Naive B cell (primary cell): ENCODE measurements at regions not wholly inside any gene's neighbourhood (a gene's known extent, or its start where the extent isn't known, plus 50 kb on each side); places are given as distances from the start of the nearest gene placed in this dataset.

ENCODE experiments used
- ATAC-seq, 2 donors: fragments of 150-1000 bp; cut with Tn5 transposase; 2 replicates each; pipeline ENCODE4 v1.10.0; 2021; ENCODE audit warnings: low read depth in 2 of 2, mild to moderate bottlenecking in 2 of 2, moderate library complexity in 2 of 2
- DNase-seq: peaks from one replicate; pipeline ENCODE4 v3.0.0; 2022
- H3K27ac Mint-ChIP-seq, 6 donors: one replicate each; pipeline ENCODE4 v1.8.0; 2020 to 2022; ENCODE audit warnings: mild to moderate bottlenecking in 6 of 6, mixed read lengths in 6 of 6, moderate library complexity in 5 of 6, inconsistent platforms in 2 of 6
- H3K27me3 Mint-ChIP-seq, 3 donors: one replicate each; pipeline ENCODE4 v1.8.0; 2021 to 2022; ENCODE audit warnings: mixed read lengths in 3 of 3, mild to moderate bottlenecking in 1 of 3
- H3K36me3 Mint-ChIP-seq, 2 donors: one replicate each; pipeline ENCODE4 v1.8.0; 2020 to 2022; ENCODE audit warnings: mixed read lengths in 2 of 2, inconsistent platforms in 1 of 2, mild to moderate bottlenecking in 1 of 2
- H3K4me1 Mint-ChIP-seq, 3 donors: one replicate each; pipeline ENCODE4 v1.8.0; 2020 to 2022; ENCODE audit warnings: mixed read lengths in 3 of 3, inconsistent platforms in 1 of 3, mild to moderate bottlenecking in 1 of 3, moderate library complexity in 1 of 3
- H3K4me3 Mint-ChIP-seq, 8 donors: one replicate each; pipeline ENCODE4 v1.8.0; 2020 to 2022; ENCODE audit warnings: mild to moderate bottlenecking in 8 of 8, mixed read lengths in 8 of 8, moderate library complexity in 8 of 8, inconsistent platforms in 2 of 8
- H3K9me3 Mint-ChIP-seq, 7 donors: one replicate each; pipeline ENCODE4 v1.8.0; 2020 to 2022; ENCODE audit warnings: mixed read lengths in 7 of 7, mild to moderate bottlenecking in 5 of 7, inconsistent platforms in 2 of 7, moderate library complexity in 1 of 7

DNA sequence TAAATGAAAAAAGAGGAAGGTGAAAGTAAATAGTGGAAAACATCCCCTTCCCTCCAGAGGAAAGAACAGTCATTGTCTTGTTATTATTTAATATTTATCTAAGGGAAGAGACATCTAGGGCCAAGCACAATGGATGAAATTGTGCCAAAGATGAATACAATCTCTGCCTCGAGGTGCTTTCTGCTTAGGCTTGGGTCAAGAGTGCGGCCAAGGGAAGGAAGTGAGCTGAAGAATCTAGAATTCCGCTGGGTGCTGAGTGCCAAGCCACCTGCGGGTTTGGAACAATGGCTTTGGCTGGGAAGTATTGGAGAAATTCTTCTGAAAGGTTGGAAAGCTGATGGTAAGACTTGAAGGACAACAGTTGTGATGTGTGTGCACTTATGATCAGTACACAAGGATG lies 531.3 kb upstream of the FZD8 start:
- Mint-ChIP-seq H3K27ac (no peak overlapping the region), H3K9me3 (peaks cover 0 to 9% (median 5%) of the 10 kb centered on the region in 7 donors), H3K27me3 (no peaks in the 10 kb centered on the region), H3K4me1 (peaks cover 0 to 5% (median 0%) of the 10 kb centered on the region in 3 donors), H3K4me3 (no peak overlapping the region), H3K36me3 (no peaks in the 10 kb centered on the region)
- ATAC-seq (no peak), DNase-seq (no peak)

DNA sequence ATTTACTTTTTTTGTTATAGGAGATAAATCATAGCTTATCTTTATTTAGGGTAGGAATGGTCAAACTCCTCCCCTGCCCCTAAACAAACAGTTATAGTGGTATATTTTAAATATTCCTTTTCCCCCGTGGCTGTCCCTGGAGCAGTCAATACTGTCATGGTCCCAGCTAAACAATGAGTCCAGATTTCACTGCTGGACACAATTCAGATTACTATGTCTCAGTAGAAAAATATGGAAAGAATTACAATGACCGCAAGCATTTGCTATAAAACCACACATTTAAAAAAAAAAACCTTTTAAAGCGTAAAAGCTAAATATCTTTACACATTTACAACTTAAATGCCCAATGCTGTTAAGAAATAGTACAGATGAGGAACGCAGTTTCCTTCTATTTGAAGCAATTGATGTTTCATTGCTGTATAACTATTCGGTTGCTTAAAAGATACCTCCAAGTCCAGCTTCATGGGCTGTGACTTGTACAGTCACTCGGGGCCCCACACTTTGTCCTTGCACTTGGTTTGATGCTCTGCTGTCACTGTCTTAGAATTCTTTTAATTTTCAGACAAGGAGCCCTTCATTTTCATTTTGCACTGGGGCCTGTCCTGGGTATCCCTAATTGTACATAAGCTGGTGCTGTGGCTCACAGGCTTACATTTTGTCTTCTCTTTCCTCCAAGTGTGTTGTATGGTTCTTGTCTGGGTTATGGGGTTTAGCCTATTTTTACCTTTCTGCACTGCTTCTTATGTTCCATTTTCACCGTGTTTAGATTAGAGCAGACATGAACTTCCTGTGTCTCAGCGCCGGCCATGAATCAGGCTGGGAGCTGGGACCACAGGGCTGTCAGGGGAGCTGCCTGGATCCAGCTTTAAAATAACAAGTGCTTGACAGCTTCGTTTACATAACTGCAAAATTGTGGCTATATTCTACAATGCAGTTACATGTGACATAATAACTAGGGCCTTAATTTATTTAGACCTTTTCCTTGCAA lies 530.2 kb upstream of the FZD8 start:
- ATAC-seq (no peak), DNase-seq (no peak)
- Mint-ChIP-seq H3K4me1 (peaks cover 0 to 5% (median 0%) of the 10 kb centered on the region in 3 donors), H3K36me3 (no peaks in the 10 kb centered on the region), H3K4me3 (peak overlapping the region in 1 of 8 donors; percentile 7), H3K9me3 (peaks cover 0 to 6% (median 5%) of the 10 kb centered on the region in 7 donors), H3K27me3 (no peaks in the 10 kb centered on the region), H3K27ac (peak overlapping the region in 1 of 6 donors; percentile 25)

DNA sequence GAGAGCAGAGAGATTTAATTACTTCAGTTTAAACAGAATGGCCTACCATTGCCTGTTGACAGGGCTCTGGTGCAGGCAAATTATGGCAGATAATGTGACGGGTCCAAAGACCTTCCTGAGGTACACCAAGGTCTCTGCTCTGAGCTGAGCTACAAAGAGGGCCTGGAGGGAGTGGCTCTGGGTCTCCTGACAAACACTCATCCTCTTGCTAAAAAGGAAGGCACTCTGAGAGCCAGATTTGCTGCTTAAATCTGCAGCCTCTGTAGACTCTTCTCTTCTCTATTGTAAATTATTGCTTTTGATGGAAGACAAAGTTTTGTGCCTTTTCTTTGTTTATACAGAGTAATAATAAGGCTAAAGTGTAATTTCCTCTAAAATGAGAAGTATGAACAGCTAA lies 529.5 kb upstream of the FZD8 start:
- Mint-ChIP-seq H3K9me3 (peaks cover 0 to 6% (median 5%) of the 10 kb centered on the region in 7 donors), H3K4me3 (peak overlapping the region in 1 of 8 donors; percentile 22), H3K4me1 (peaks cover 0 to 5% (median 0%) of the 10 kb centered on the region in 3 donors), H3K36me3 (no peaks in the 10 kb centered on the region), H3K27ac (no peak overlapping the region), H3K27me3 (no peaks in the 10 kb centered on the region)
- ATAC-seq = no peak
- DNase-seq = no peak

DNA sequence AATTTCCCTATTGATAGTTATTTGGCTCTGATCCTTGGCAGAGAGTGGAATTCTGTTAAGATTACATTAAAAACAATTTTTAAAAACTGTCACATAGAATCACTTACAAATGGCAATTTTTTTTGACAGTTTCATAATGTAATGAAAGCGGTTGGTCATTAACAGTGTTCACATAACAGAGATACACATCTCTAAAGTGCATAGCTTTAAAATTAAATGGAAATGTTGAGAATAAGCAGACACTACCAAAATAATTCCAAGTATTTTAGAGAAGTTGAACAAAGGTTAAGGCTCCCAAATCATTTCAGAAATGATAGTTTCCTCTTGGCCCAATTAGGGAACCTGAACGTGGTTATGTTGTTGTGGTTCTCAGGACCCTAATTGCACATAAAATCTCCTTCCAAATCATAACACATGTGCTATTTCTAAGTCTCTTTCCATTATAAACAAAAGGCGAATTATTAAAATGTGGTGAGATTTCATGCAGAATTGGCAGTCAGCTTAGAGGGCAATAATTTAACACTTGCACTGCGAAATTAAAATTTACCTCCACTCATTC lies 528.9 kb upstream of the FZD8 start:
- H3K4me3 Mint-ChIP-seq = no peak overlapping the region
- no peaks in the 10 kb centered on the region for H3K27me3 Mint-ChIP-seq
- DNase-seq (no peak), ATAC-seq (no peak)
- H3K4me1 Mint-ChIP-seq = peaks cover 0 to 5% (median 0%) of the 10 kb centered on the region in 3 donors
- peaks cover 0 to 6% (median 3%) of the 10 kb centered on the region in 7 donors for H3K9me3 Mint-ChIP-seq
- H3K27ac Mint-ChIP-seq = no peak overlapping the region
- no peaks in the 10 kb centered on the region for H3K36me3 Mint-ChIP-seq

DNA sequence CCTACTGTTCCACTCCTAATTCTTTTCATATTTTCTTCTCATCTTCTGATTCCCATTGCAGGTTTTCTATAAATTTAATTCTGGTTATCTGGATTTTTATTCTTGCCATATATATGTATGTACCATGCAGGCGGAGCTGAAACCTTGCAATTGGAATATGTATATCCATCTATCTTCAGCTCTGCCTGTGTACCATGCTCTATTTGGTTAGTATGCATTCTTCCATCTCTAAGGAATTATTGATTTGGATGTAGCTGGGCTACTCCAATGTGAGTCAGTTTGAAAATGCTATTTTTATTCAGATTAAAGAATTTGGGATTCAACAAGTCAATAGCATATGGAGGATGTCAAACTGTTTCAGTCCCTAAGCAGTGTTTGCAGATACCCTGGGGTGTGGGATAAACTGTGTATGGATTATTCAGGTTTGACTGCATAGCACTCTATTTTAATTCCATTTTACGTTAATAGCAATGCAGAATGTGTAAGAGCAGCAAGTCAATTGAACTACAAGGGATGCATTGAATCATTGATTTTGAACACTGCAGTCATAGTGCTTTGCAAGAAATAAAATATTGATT lies 528.1 kb upstream of the FZD8 start:
- DNase-seq (no peak), ATAC-seq (no peak)
- H3K9me3 Mint-ChIP-seq = peaks cover 0 to 6% (median 2%) of the 10 kb centered on the region in 7 donors
- H3K36me3 Mint-ChIP-seq = no peaks in the 10 kb centered on the region
- no peak overlapping the region for H3K4me3 Mint-ChIP-seq
- no peak overlapping the region for H3K27ac Mint-ChIP-seq
- H3K27me3 Mint-ChIP-seq = no peaks in the 10 kb centered on the region
- peaks cover 0 to 5% (median 0%) of the 10 kb centered on the region in 3 donors for H3K4me1 Mint-ChIP-seq

DNA sequence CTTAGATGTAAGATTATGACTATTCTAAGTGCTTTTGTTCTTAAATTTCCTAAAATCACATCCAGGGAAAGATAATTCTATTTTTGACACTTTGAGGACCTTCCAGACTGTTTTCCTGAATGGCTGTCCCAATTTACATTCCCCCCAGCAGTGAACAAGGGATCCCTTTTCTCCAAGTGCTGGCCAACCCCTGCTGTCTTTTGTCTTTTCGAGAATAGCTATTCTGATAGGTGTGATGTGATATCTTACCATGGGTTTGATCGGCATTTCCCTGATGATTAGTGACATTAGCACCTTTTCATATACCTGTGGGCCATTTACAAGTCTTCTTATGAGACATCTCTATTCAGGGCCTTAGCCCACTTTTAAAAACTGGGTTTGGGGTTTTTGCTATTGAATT lies 526.7 kb upstream of the FZD8 start:
- H3K27ac Mint-ChIP-seq = no peak overlapping the region
- H3K4me1 Mint-ChIP-seq = peaks cover 0 to 5% (median 0%) of the 10 kb centered on the region in 3 donors
- DNase-seq (no peak), ATAC-seq (no peak)
- no peaks in the 10 kb centered on the region for H3K36me3 Mint-ChIP-seq
- no peaks in the 10 kb centered on the region for H3K27me3 Mint-ChIP-seq
- H3K9me3 Mint-ChIP-seq = peaks cover 0 to 7% (median 0%) of the 10 kb centered on the region in 7 donors
- H3K4me3 Mint-ChIP-seq = no peak overlapping the region

DNA sequence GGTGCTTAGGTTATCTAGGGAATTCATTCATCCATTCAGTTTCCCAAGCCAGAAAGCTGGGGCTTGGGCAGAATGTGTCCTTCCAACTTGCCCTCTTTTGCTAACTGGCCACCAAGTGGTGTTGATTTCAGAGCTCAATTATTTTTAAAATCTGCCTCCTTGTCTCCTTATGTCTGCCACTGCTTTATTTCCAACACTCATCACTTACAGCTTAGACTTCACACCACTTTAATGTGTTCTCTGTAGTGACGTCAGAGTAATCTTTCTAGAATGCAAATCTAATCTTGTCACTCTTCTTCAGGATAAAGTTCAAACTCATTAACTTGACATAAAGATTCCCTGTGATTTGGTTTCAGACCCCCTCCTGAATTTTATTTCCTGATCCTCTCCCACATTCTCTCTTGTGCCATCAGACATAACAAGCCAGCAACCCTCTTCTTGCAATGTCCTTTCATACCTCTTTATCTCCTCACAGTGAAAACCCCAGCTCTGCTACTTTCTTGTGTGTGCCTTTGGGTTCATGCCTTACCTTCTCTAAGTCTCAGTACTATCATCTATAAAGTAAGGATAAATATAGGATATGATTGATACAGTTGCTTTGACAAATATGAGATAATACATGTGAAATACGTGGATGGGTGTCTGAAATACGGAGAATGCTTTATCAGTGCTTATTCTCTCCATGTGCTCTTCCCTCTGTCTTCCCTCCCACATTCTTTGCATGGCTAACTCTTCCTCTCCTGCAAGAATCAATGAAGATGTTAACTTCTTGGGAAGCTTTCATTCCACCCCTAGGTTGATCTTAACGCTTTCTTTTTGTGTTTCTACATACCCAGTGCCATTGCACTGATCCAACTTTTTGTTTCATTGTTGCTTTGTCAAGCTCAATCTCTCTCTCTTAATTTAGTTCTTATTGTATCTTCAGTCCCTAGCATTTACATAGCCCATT lies 522.7 kb upstream of the FZD8 start:
- Mint-ChIP-seq H3K9me3 (peaks cover 0 to 7% (median 1%) of the 10 kb centered on the region in 7 donors), H3K36me3 (no peaks in the 10 kb centered on the region), H3K27me3 (no peaks in the 10 kb centered on the region), H3K4me1 (no peaks in the 10 kb centered on the region), H3K4me3 (no peak overlapping the region), H3K27ac (peak overlapping the region in 1 of 6 donors; percentile 8)
- DNase-seq (no peak), ATAC-seq (no peak)

DNA sequence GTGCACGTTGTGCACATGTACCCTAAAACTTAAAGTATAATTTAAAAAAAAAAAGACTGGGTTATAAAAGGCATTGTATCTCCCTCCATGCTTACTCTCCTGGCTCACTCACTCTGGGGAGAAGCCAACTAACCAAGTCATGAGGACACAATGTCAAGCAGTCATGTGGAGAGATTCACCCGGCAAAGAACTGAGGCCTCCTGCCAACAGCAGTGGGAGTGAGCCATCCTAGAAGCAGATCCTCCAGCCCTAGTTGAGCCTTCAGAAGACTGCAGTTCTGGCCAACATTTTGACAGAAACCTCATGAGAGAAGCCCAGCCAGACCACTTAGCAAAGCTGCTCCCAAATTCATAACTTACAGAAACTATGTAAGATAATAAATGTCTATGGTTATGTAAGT lies 521.7 kb upstream of the FZD8 start:
- Mint-ChIP-seq H3K27me3 (no peaks in the 10 kb centered on the region), H3K4me3 (no peak overlapping the region), H3K9me3 (peaks cover 0 to 7% (median 2%) of the 10 kb centered on the region in 7 donors), H3K36me3 (no peaks in the 10 kb centered on the region), H3K27ac (no peak overlapping the region), H3K4me1 (no peaks in the 10 kb centered on the region)
- DNase-seq = no peak
- no peak for ATAC-seq

DNA sequence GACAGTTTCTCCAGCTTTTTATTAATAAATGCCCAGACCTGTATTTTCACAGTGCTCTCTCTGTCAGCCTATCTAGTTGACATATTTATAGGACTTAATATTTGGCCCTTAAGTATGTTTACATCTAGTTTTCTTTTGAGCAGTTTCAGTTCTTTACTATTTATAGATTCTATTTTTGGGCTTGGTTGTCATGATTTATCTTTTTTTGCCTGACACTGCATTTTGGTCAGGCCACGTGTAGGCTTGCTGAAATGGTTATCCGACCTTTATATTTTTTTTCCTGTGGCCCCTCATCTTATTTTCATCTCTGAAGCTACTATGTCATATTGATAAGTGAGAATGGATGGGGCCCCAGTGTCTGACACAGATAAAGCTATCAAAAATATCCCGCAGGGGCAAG lies 515.4 kb upstream of the FZD8 start:
- Mint-ChIP-seq H3K4me3 (no peak overlapping the region), H3K9me3 (peaks cover 0 to 7% (median 0%) of the 10 kb centered on the region in 7 donors), H3K36me3 (no peaks in the 10 kb centered on the region), H3K27ac (no peak overlapping the region), H3K4me1 (no peaks in the 10 kb centered on the region), H3K27me3 (no peaks in the 10 kb centered on the region)
- no peak for ATAC-seq
- DNase-seq = no peak

DNA sequence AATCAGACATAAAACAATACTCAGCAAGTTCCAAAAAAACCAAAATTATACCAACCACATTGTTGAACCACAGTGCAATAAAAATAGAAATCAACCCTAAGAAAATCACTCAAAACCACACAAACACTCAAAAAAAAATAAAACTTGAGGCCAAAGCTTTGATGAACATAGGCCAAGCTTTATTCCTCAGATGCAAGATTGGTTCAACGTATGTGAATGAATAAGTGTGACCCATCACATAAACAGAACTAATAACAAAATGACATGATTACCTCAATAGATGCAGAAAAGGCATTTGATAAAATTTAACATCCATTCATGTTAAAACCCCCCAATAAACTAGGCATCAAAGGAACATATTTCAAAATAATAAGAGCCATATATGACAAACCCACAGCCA lies 506.1 kb upstream of the FZD8 start:
- no peaks in the 10 kb centered on the region for H3K36me3 Mint-ChIP-seq
- H3K27me3 Mint-ChIP-seq = no peaks in the 10 kb centered on the region
- ATAC-seq (no peak), DNase-seq (no peak)
- H3K27ac Mint-ChIP-seq = no peak overlapping the region
- H3K4me3 Mint-ChIP-seq = no peak overlapping the region
- no peaks in the 10 kb centered on the region for H3K4me1 Mint-ChIP-seq
- H3K9me3 Mint-ChIP-seq = peaks cover 3 to 24% (median 10%) of the 10 kb centered on the region in 7 donors

DNA sequence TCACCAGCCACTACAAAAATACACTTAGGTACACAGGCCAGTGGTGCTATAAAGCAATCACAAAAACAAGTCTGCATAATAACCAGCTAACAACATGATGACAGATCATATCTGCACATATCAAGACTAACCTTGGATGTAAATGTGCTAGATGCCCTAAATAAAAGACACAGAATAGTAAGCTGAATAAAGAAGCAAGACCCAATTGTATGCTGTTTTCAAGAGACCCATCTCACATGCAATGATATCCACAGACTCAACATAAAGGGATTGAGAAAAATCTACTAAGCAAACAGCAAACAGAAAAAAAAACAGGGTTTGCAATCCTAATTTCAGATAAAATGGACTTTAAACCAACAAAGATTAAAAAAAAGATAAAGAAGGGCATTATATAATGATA lies 505.4 kb upstream of the FZD8 start:
- Mint-ChIP-seq H3K27ac (no peak overlapping the region), H3K9me3 (peaks cover 3 to 24% (median 10%) of the 10 kb centered on the region in 7 donors), H3K27me3 (no peaks in the 10 kb centered on the region)

DNA sequence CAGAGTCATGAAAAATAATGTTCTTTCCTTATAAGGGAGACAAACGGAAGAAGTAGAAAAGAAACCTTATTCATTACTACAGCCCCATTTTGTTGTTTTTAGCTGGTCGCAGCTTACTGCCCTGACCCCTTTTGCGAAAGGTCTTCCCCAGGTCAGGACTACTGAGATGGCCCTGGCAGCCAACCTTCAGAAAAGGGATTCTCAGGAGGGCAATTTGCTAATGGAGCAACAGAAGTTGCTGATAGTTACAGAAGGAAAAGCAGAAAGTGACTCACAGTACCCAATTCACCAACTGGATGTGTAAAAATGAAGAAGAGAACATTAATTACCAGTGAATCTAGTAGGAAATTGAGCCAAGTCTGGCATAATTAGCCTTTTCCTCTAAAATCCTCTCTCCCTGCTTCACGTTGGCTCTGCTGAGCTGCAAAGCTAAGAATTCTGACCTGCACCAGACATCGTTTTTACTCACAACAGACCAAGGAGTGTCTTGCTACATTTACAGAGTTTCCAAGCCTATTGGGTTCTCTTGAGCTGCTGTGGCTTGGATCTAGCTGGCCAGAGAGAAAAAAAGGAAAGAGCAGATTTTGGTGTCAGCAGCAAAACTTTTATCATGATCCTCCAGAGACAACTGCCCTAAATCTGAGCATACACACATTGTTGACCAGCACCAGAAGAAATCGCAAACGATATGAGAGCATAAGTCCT lies 499.9 kb upstream of the FZD8 start:
- no peak for DNase-seq
- no peaks in the 10 kb centered on the region for H3K4me1 Mint-ChIP-seq
- H3K4me3 Mint-ChIP-seq = no peak overlapping the region
- H3K27ac Mint-ChIP-seq = no peak overlapping the region
- H3K9me3 Mint-ChIP-seq = peaks cover 0 to 8% (median 2%) of the 10 kb centered on the region in 7 donors
- H3K36me3 Mint-ChIP-seq = no peaks in the 10 kb centered on the region
- H3K27me3 Mint-ChIP-seq = peaks cover 0 to 7% (median 0%) of the 10 kb centered on the region in 3 donors
- no peak for ATAC-seq

More for the DNA sequence above, 505.4 kb upstream of the FZD8 start:
- Mint-ChIP-seq H3K36me3 (no peaks in the 10 kb centered on the region), H3K4me1 (no peaks in the 10 kb centered on the region), H3K4me3 (no peak overlapping the region)
- DNase-seq (no peak), ATAC-seq (no peak)
